ENCODE measurements at regions not wholly inside any gene's neighbourhood (a gene's known extent, or its start where the extent isn't known, plus 50 kb on each side); places are given as distances from the start of the nearest gene placed in this dataset.

GRCh38 chr2:111642586-111643327, 241.2 kb downstream of the ANAPC1 start:
- TF ChIP-seq CTCF (IDR thresholded peaks at IDR 0.05; ENCODE audit: insufficient read depth, low read depth, low read length), result no peak
- DNase-seq (ENCODE audit: low read depth), result no peak
- no peak overlapping the region for H3K4me3 ChIP-seq (ENCODE audit: low read depth, low read length)

- no peak for DNase-seq (ENCODE audit: low read depth)
- H3K4me3 ChIP-seq (ENCODE audit: low read depth, low read length), result no peak overlapping the region
- TF ChIP-seq CTCF (IDR thresholded peaks at IDR 0.05; ENCODE audit: insufficient read depth, low read depth, low read length), result no peak
Observed at GRCh38 chr2:111643759-111644158, 240.2 kb downstream of the ANAPC1 start.

GRCh38 chr2:111647359-111647758, 236.6 kb downstream of the ANAPC1 start:
- TF ChIP-seq CTCF (IDR thresholded peaks at IDR 0.05; ENCODE audit: insufficient read depth, low read depth, low read length), result no peak
- no peak for DNase-seq (ENCODE audit: low read depth)

GRCh38 chr2:111652038-111652437, 232.0 kb downstream of the ANAPC1 start:
- H3K4me3 ChIP-seq (ENCODE audit: low read depth, low read length), result no peak overlapping the region
- DNase-seq (ENCODE audit: low read depth), result no peak
- TF ChIP-seq CTCF (IDR thresholded peaks at IDR 0.05; ENCODE audit: insufficient read depth, low read depth, low read length), result no peak

More at GRCh38 chr2:111647359-111647758, 236.6 kb downstream of the ANAPC1 start:
- no peak overlapping the region for H3K4me3 ChIP-seq (ENCODE audit: low read depth, low read length)

- TF ChIP-seq CTCF (IDR thresholded peaks at IDR 0.05; ENCODE audit: insufficient read depth, low read depth, low read length), result no peak
- DNase-seq (ENCODE audit: low read depth), result no peak
Observed at GRCh38 chr2:111652681-111653080, 231.3 kb downstream of the ANAPC1 start.

GRCh38 chr2:111653103-111653624, 230.8 kb downstream of the ANAPC1 start:
- no peak for DNase-seq (ENCODE audit: low read depth)
- no peak overlapping the region for H3K4me3 ChIP-seq (ENCODE audit: low read depth, low read length)
- TF ChIP-seq CTCF (IDR thresholded peaks at IDR 0.05; ENCODE audit: insufficient read depth, low read depth, low read length), result no peak

More at GRCh38 chr2:111652681-111653080, 231.3 kb downstream of the ANAPC1 start:
- H3K4me3 ChIP-seq (ENCODE audit: low read depth, low read length), result no peak overlapping the region

Data from fibroblast of villous mesenchyme (primary cell).